WTC11 (cell line): ENCODE measurements at regions not wholly inside any gene's neighbourhood (a gene's known extent, or its start where the extent isn't known, plus 50 kb on each side); places are given as distances from the start of the nearest gene placed in this dataset.

ENCODE experiments used
- ELF4 ChIP-seq: sonication (generic); formaldehyde crosslinking; IDR thresholded peaks from 2 replicates; pipeline ENCODE4 v1.8.1; 2022; ENCODE audit warnings: low read depth, mild to moderate bottlenecking, moderate library complexity, missing genetic modification reagents
- IRF2 ChIP-seq: sonication (generic); formaldehyde crosslinking; IDR thresholded peaks from 2 replicates; pipeline ENCODE4 v1.8.0; 2022; ENCODE audit warnings: low read depth, missing genetic modification reagents, borderline replicate concordance
- SMAD4 ChIP-seq: sonication (generic); formaldehyde crosslinking; IDR thresholded peaks from 2 replicates; pipeline ENCODE4 v1.8.0; 2022; ENCODE audit warnings: mild to moderate bottlenecking, missing genetic modification reagents
- TCF7 ChIP-seq: sonication (generic); formaldehyde crosslinking; IDR thresholded peaks from 2 replicates; pipeline ENCODE4 v1.8.0; 2022; ENCODE audit warnings: mild to moderate bottlenecking, low read depth, missing genetic modification reagents, moderate library complexity
- TF ChIP-seq, protein P1 (sequence below): fragments of 200-600 bp; IDR thresholded peaks from 2 replicates; pipeline ENCODE4 v1.8.0; 2022; ENCODE audit warnings: antibody characterized with exemption
- TF ChIP-seq, protein P2 (sequence below): sonication (generic); formaldehyde crosslinking; IDR thresholded peaks from 2 replicates; pipeline ENCODE4 v1.8.1; 2023; ENCODE audit warnings: mild to moderate bottlenecking, missing genetic modification reagents, borderline replicate concordance
- TF ChIP-seq, protein P3 (sequence below): sonication (generic); formaldehyde crosslinking; IDR thresholded peaks from 2 replicates; pipeline ENCODE4 v1.8.0; 2022; ENCODE audit warnings: mild to moderate bottlenecking, missing genetic modification reagents

DNA sequence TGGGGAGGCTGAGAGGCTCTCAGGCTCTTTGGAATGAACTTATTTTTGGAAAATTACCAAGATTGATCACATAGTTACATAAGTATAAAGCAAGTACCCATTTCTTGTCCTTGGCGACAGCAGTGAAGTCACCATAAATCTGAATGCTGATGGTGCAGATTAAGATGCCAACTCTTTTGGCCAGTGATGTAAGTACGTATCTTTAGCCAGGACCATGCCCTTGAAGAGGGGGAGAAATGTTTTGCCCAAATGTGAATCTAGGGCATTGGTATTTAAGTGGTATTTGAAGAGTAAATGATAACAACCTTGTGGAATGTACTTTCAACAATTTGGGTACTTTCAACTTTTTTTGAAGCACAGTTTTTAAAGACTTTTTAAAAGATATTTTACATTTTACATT lies 68.2 kb upstream of the RAD23B start:
- TF ChIP-seq TCF7 (CRISPR knock-in tag) (no peak), SMAD4 (CRISPR knock-in tag) (no peak), IRF2 (no peak), ELF4 (CRISPR knock-in tag) (no peak)
- TF ChIP-seq, protein P1, sequence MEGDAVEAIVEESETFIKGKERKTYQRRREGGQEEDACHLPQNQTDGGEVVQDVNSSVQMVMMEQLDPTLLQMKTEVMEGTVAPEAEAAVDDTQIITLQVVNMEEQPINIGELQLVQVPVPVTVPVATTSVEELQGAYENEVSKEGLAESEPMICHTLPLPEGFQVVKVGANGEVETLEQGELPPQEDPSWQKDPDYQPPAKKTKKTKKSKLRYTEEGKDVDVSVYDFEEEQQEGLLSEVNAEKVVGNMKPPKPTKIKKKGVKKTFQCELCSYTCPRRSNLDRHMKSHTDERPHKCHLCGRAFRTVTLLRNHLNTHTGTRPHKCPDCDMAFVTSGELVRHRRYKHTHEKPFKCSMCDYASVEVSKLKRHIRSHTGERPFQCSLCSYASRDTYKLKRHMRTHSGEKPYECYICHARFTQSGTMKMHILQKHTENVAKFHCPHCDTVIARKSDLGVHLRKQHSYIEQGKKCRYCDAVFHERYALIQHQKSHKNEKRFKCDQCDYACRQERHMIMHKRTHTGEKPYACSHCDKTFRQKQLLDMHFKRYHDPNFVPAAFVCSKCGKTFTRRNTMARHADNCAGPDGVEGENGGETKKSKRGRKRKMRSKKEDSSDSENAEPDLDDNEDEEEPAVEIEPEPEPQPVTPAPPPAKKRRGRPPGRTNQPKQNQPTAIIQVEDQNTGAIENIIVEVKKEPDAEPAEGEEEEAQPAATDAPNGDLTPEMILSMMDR = no peak
- TF ChIP-seq, protein P2, sequence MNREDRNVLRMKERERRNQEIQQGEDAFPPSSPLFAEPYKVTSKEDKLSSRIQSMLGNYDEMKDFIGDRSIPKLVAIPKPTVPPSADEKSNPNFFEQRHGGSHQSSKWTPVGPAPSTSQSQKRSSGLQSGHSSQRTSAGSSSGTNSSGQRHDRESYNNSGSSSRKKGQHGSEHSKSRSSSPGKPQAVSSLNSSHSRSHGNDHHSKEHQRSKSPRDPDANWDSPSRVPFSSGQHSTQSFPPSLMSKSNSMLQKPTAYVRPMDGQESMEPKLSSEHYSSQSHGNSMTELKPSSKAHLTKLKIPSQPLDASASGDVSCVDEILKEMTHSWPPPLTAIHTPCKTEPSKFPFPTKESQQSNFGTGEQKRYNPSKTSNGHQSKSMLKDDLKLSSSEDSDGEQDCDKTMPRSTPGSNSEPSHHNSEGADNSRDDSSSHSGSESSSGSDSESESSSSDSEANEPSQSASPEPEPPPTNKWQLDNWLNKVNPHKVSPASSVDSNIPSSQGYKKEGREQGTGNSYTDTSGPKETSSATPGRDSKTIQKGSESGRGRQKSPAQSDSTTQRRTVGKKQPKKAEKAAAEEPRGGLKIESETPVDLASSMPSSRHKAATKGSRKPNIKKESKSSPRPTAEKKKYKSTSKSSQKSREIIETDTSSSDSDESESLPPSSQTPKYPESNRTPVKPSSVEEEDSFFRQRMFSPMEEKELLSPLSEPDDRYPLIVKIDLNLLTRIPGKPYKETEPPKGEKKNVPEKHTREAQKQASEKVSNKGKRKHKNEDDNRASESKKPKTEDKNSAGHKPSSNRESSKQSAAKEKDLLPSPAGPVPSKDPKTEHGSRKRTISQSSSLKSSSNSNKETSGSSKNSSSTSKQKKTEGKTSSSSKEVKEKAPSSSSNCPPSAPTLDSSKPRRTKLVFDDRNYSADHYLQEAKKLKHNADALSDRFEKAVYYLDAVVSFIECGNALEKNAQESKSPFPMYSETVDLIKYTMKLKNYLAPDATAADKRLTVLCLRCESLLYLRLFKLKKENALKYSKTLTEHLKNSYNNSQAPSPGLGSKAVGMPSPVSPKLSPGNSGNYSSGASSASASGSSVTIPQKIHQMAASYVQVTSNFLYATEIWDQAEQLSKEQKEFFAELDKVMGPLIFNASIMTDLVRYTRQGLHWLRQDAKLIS (CRISPR knock-in tag) = no peak
- TF ChIP-seq, protein P3, sequence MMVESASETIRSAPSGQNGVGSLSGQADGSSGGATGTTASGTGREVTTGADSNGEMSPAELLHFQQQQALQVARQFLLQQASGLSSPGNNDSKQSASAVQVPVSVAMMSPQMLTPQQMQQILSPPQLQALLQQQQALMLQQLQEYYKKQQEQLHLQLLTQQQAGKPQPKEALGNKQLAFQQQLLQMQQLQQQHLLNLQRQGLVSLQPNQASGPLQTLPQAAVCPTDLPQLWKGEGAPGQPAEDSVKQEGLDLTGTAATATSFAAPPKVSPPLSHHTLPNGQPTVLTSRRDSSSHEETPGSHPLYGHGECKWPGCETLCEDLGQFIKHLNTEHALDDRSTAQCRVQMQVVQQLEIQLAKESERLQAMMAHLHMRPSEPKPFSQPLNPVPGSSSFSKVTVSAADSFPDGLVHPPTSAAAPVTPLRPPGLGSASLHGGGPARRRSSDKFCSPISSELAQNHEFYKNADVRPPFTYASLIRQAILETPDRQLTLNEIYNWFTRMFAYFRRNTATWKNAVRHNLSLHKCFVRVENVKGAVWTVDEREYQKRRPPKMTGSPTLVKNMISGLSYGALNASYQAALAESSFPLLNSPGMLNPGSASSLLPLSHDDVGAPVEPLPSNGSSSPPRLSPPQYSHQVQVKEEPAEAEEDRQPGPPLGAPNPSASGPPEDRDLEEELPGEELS (CRISPR knock-in tag) = no peak
